C1 segment of cervical spinal cord (tissue), 14 donors: ENCODE measurements at regions not wholly inside any gene's neighbourhood (a gene's known extent, or its start where the extent isn't known, plus 50 kb on each side); places are given as distances from the start of the nearest gene placed in this dataset.

ENCODE experiments used
- DNase-seq, 14 donors: peaks; one replicate each; lab custom pipeline; 2025; lab: John Stamatoyannopoulos, UW

GRCh38 chr3:137202941-137203340 is 245.2 kb downstream of the IL20RB start:
- peak in 1 of 14 donors; percentile 1 for DNase-seq

- no peak for DNase-seq
Observed at GRCh38 chr3:137204409-137204808, 246.6 kb downstream of the IL20RB start.

GRCh38 chr3:137205394-137206045 is 247.7 kb downstream of the IL20RB start:
- DNase-seq, result no peak

GRCh38 chr3:137207616-137208015 is 249.8 kb downstream of the IL20RB start:
- DNase-seq, result no peak

- no peak for DNase-seq
Observed at GRCh38 chr3:137217733-137218132, 259.9 kb downstream of the IL20RB start.

GRCh38 chr3:137219801-137220445 is 262.1 kb downstream of the IL20RB start:
- DNase-seq, result no peak

- no peak for DNase-seq
Observed at GRCh38 chr3:137222736-137223225, 265.0 kb downstream of the IL20RB start.

GRCh38 chr3:137224464-137224863 is 266.7 kb downstream of the IL20RB start:
- DNase-seq, result no peak

- DNase-seq, result no peak
Observed at GRCh38 chr3:137242836-137243400, 285.1 kb downstream of the IL20RB start.

GRCh38 chr3:137246491-137246890 is 288.7 kb downstream of the IL20RB start:
- DNase-seq, result no peak

- no peak for DNase-seq
Observed at GRCh38 chr3:137249311-137249940, 291.6 kb downstream of the IL20RB start.

- DNase-seq, result no peak
Observed at GRCh38 chr3:137259089-137259488, 301.3 kb downstream of the IL20RB start.

- DNase-seq, result no peak
Observed at GRCh38 chr3:137259701-137260100, 301.9 kb downstream of the IL20RB start.

- DNase-seq, result peak in 2 of 14 donors; percentile 7 to 30
Observed at GRCh38 chr3:137264071-137264820, 306.5 kb downstream of the IL20RB start.

- no peak for DNase-seq
Observed at GRCh38 chr3:137264843-137265330, 307.1 kb downstream of the IL20RB start.

GRCh38 chr3:137282871-137283270 is 325.1 kb downstream of the IL20RB start:
- DNase-seq, result no peak

GRCh38 chr3:137285924-137286323 is 328.1 kb downstream of the IL20RB start:
- no peak for DNase-seq

GRCh38 chr3:137293086-137293485 is 335.3 kb downstream of the IL20RB start:
- DNase-seq, result no peak

- no peak for DNase-seq
Observed at GRCh38 chr3:137294139-137294538, 336.4 kb downstream of the IL20RB start.

- no peak for DNase-seq
Observed at GRCh38 chr3:137294839-137295238, 337.1 kb downstream of the IL20RB start.

- no peak for DNase-seq
Observed at GRCh38 chr3:137295336-137295735, 337.6 kb downstream of the IL20RB start.

- no peak for DNase-seq
Observed at GRCh38 chr3:137296116-137296515, 338.3 kb downstream of the IL20RB start.
